HT1080 (cell line): ENCODE measurements at regions not wholly inside any gene's neighbourhood (a gene's known extent, or its start where the extent isn't known, plus 50 kb on each side); places are given as distances from the start of the nearest gene placed in this dataset.

Experiments
- DNase-seq: peaks from one replicate; pipeline ENCODE4 v3.0.0-alpha.2; 2015; ENCODE audit warnings: low read depth

GRCh38 chr5:68740226-68740910 lies 353.4 kb upstream of the SLC30A5 start:
- no peak for DNase-seq

GRCh38 chr5:68744206-68744605 lies 349.6 kb upstream of the SLC30A5 start:
- no peak for DNase-seq

GRCh38 chr5:68745448-68745847 lies 348.4 kb upstream of the SLC30A5 start:
- no peak for DNase-seq

GRCh38 chr5:68746220-68746619 lies 347.6 kb upstream of the SLC30A5 start:
- DNase-seq: no peak

GRCh38 chr5:68746643-68747420 lies 347.0 kb upstream of the SLC30A5 start:
- no peak for DNase-seq

- no peak for DNase-seq
These were observed 346.3 kb upstream of the SLC30A5 start for GRCh38 chr5:68747521-68747920.

GRCh38 chr5:68748101-68748500 lies 345.7 kb upstream of the SLC30A5 start:
- no peak for DNase-seq

GRCh38 chr5:68749077-68749476 lies 344.7 kb upstream of the SLC30A5 start:
- DNase-seq: no peak

GRCh38 chr5:68749631-68750030 lies 344.2 kb upstream of the SLC30A5 start:
- no peak for DNase-seq

GRCh38 chr5:68751661-68752060 lies 342.2 kb upstream of the SLC30A5 start:
- DNase-seq: no peak

GRCh38 chr5:68754536-68754935 lies 339.3 kb upstream of the SLC30A5 start:
- DNase-seq: no peak

GRCh38 chr5:68755293-68755692 lies 338.5 kb upstream of the SLC30A5 start:
- DNase-seq: no peak

- no peak for DNase-seq
These were observed 336.8 kb upstream of the SLC30A5 start for GRCh38 chr5:68757006-68757405.

- DNase-seq: no peak
These were observed 336.1 kb upstream of the SLC30A5 start for GRCh38 chr5:68757626-68758212.

- no peak for DNase-seq
These were observed 334.2 kb upstream of the SLC30A5 start for GRCh38 chr5:68759593-68759992.

- no peak for DNase-seq
These were observed 331.6 kb upstream of the SLC30A5 start for GRCh38 chr5:68762201-68762600.

- DNase-seq: no peak
These were observed 326.8 kb upstream of the SLC30A5 start for GRCh38 chr5:68766952-68767464.

- DNase-seq: no peak
These were observed 323.3 kb upstream of the SLC30A5 start for GRCh38 chr5:68770551-68770950.

- no peak for DNase-seq
These were observed 322.6 kb upstream of the SLC30A5 start for GRCh38 chr5:68771221-68771620.

GRCh38 chr5:68771732-68772131 lies 322.1 kb upstream of the SLC30A5 start:
- DNase-seq: no peak

- no peak for DNase-seq
These were observed 317.4 kb upstream of the SLC30A5 start for GRCh38 chr5:68776381-68776780.

GRCh38 chr5:68777135-68777534 lies 316.7 kb upstream of the SLC30A5 start:
- DNase-seq: no peak
